Esophagus squamous epithelium (tissue), 5 donors: ENCODE measurements at regions not wholly inside any gene's neighbourhood (a gene's known extent, or its start where the extent isn't known, plus 50 kb on each side); places are given as distances from the start of the nearest gene placed in this dataset.
"Not testable (repeated sequence)": the region's sequence is repeated elsewhere in the genome, so short reads cannot be mapped to it uniquely, and the experiment has no call there.

ENCODE experiments used
- DNase-seq: peaks from one replicate; lab custom pipeline; 2025; lab: John Stamatoyannopoulos, UW
- H3K27ac ChIP-seq, 4 donors: fragments of 200-600 bp; sonication (generic); one replicate each; pipeline ENCODE4 v1.5.1; 2016 to 2019; ENCODE audit warnings: mild to moderate bottlenecking in 1 of 4
- H3K27me3 ChIP-seq, 4 donors: fragments of 200-600 bp; sonication (generic); 1 replicate in 3 of 4; 2 replicates in 1 of 4; pipeline versions ENCODE4 v1.5.1 to v1.6.0; 2017 to 2021; ENCODE audit warnings: antibody characterized with exemption in 1 of 4
- H3K36me3 ChIP-seq, 3 donors: fragments of 200-600 bp; sonication (generic); one replicate each; pipeline ENCODE4 v1.5.1; 2016 to 2019
- H3K4me1 ChIP-seq, 3 donors: fragments of 200-600 bp; sonication (generic); one replicate each; pipeline ENCODE4 v1.5.1; 2017 to 2019
- H3K4me3 ChIP-seq, 4 donors: fragments of 200-600 bp; sonication (generic); 1 replicate in 3 of 4; 2 replicates in 1 of 4; pipeline ENCODE4 v1.5.1; 2016 to 2019; ENCODE audit warnings: mild to moderate bottlenecking in 2 of 4, moderate library complexity in 1 of 4
- H3K9me3 ChIP-seq, 3 donors: fragments of 200-600 bp; sonication (generic); one replicate each; pipeline ENCODE4 v1.5.1; 2016 to 2019
- CTCF ChIP-seq, 6 experiments: fragments of 450-650 bp in 4 of 6; fragments of 200-600 bp in 2 of 6; sonication (generic) in 2 of 6; IDR thresholded peaks; one replicate each; pipeline ENCODE4 v1.5.1; 2016 to 2019; ENCODE audit warnings: antibody characterized with exemption in 6 of 6, mild to moderate bottlenecking in 4 of 6, moderate library complexity in 4 of 6
- POLR2A ChIP-seq, 4 donors: fragments of 450-650 bp; IDR thresholded peaks; one replicate each; pipeline ENCODE4 v1.6.1; 2017; ENCODE audit warnings: antibody characterized with exemption in 4 of 4, mild to moderate bottlenecking in 4 of 4, moderate library complexity in 3 of 4
- WGBS, 2 donors: methylation state at CpG; one replicate each; pipeline ENCODE4 v1.1.5; 2018; 5-methylcytosine and 5-hydroxymethylcytosine counted together
- intact Hi-C: fragments of 100-400 bp; cut with DNase I; formaldehyde crosslinking; loops from one replicate; pipeline ENCODE4 v1.15.0; 2022
- donor health status: DM: yes; HTN: yes; CAD: no.

DNA sequence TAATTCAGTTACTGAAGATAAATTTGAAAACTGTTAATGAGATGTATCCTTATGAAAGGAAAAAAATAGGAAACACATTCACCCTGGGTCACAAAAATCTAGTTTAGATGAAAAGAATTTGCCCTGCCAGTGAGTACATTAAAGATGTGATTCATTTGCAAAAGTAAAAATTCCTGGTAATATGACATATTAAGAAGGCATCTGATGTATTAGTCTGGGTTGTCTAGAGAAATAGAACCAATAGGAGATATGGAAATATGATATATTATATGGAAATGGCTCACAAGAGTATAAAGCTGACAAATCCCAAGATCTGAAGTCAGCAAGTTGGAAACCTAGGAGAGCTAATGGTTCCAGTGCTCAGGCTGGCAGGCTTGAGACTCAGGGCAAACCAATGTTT, 153.8 kb downstream of the MRPL39 start:
- Histone ChIP-seq H3K36me3 (no peaks in the 10 kb centered on the region), H3K27ac (no peak overlapping the region), H3K9me3 (no peaks in the 10 kb centered on the region), H3K4me1 (peaks cover 0 to 11% (median 0%) of the 10 kb centered on the region in 3 donors), H3K27me3 (no peaks in the 10 kb centered on the region), H3K4me3 (no peak overlapping the region)
- intact Hi-C loops = no loop called here
- TF ChIP-seq POLR2A (IDR thresholded peaks at IDR 0.05) (no peak), CTCF (IDR thresholded peaks at IDR 0.05) (no peak)
- DNase-seq = no peak

DNA sequence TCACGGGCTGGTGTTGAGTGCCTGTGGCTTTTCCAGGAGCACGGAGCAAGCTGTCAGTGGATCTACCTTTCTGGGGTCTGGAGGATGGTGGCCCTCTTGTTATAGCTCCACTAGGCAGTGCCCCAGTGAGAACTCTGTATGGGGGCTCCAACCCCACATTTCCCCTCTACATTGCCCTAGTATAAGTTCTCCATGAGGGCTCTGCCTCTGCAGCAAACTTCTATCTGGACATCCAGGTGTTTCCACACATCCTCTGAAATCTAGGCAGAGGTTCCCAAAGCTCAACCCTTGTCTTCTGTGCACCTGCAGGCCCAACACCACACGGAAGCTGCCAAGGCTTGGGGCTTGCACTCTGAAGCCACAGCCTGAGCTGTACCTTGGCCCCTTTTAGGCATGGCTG, 157.3 kb downstream of the MRPL39 start:
- 60% methylated on average over 1 to 2 of the region's 3 CpGs for WGBS, 2 donors

GRCh38 chr21:25441835-25442234, 165.4 kb downstream of the MRPL39 start:
- no peak for DNase-seq
- WGBS, 2 donors = 32 to 45% methylated on average over 2 of the region's 2 CpGs
- Histone ChIP-seq H3K4me3 (no peak overlapping the region), H3K4me1 (no peaks in the 10 kb centered on the region), H3K27ac (no peak overlapping the region), H3K36me3 (no peaks in the 10 kb centered on the region), H3K27me3 (no peaks in the 10 kb centered on the region), H3K9me3 (no peaks in the 10 kb centered on the region)
- intact Hi-C loops = no loop called here
- TF ChIP-seq CTCF (IDR thresholded peaks at IDR 0.05) = no peak
- no peak for TF ChIP-seq POLR2A (IDR thresholded peaks at IDR 0.05)

More for the DNA sequence above, 157.3 kb downstream of the MRPL39 start:
- no peaks in the 10 kb centered on the region for H3K36me3 ChIP-seq
- intact Hi-C loops = no loop called here
- TF ChIP-seq POLR2A (IDR thresholded peaks at IDR 0.05) (no peak), CTCF (IDR thresholded peaks at IDR 0.05) (no peak)
- DNase-seq = no peak
- no peaks in the 10 kb centered on the region for H3K9me3 ChIP-seq
- H3K4me1 ChIP-seq = no peaks in the 10 kb centered on the region
- no peak overlapping the region for H3K4me3 ChIP-seq
- H3K27ac ChIP-seq = no peak overlapping the region
- no peaks in the 10 kb centered on the region for H3K27me3 ChIP-seq

DNA sequence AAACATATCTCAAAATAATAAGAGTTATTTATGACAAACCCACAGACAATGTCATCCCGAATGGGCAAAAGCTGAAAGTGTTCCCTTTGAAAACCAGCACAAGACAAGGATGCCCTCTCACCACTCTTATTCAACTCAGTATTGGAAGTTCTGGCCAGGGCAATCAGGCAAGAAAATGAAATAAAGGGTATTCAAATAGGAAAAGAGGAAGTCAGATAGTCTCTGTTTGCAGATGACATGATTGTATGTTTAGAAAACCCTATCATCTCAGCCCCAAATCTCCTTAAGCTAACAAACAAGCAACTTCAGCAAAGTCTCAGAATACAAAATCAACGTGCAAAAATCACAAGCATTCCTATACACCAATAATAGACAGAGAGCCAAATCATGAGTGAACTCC, 169.8 kb downstream of the MRPL39 start:
- H3K9me3 ChIP-seq, intact Hi-C loops, H3K4me1 ChIP-seq, DNase-seq, H3K4me3 ChIP-seq, H3K27ac ChIP-seq, H3K27me3 ChIP-seq, H3K36me3 ChIP-seq: not testable (repeated sequence)
- WGBS, 2 donors = 74 to 75% methylated on average over 2 of the region's 2 CpGs

GRCh38 chr21:25428537-25428936, 178.7 kb downstream of the MRPL39 start:
- Histone ChIP-seq H3K27ac (no peak overlapping the region), H3K4me3 (no peak overlapping the region), H3K4me1 (no peaks in the 10 kb centered on the region), H3K27me3 (no peaks in the 10 kb centered on the region), H3K36me3 (no peaks in the 10 kb centered on the region), H3K9me3 (no peaks in the 10 kb centered on the region)
- DNase-seq = no peak
- no peak for TF ChIP-seq CTCF (IDR thresholded peaks at IDR 0.05)
- TF ChIP-seq POLR2A (IDR thresholded peaks at IDR 0.05) = no peak
- intact Hi-C loops = no loop called here

- 69 to 78% methylated on average over 5 of the region's 5 CpGs for WGBS, 2 donors
- Histone ChIP-seq H3K27me3 (no peaks in the 10 kb centered on the region), H3K4me3 (no peak overlapping the region), H3K27ac (no peak overlapping the region), H3K4me1 (no peaks in the 10 kb centered on the region), H3K9me3 (no peaks in the 10 kb centered on the region), H3K36me3 (no peaks in the 10 kb centered on the region)
- TF ChIP-seq POLR2A (IDR thresholded peaks at IDR 0.05) = no peak
- TF ChIP-seq CTCF (IDR thresholded peaks at IDR 0.05) = no peak
- no peak for DNase-seq
- intact Hi-C loops = no loop called here
Measured at GRCh38 chr21:25427828-25428227, 179.5 kb downstream of the MRPL39 start.
